HPDE6-E6E7 (cell line): ENCODE measurements at regions not wholly inside any gene's neighbourhood (a gene's known extent, or its start where the extent isn't known, plus 50 kb on each side); places are given as distances from the start of the nearest gene placed in this dataset.
"Not testable (repeated sequence)": the region's sequence is repeated elsewhere in the genome, so short reads cannot be mapped to it uniquely, and the experiment has no call there.

Source experiments
- DNase-seq: peaks from one replicate; pipeline ENCODE4 v3.0.0; 2011; ENCODE audit warnings: missing footprints; ENCODE audit errors: extremely low spot score

- DNase-seq: no peak
Measured at GRCh38 chr1:208717525-208717924, 473.3 kb upstream of the PLXNA2 start.

GRCh38 chr1:208722592-208722991, 478.4 kb upstream of the PLXNA2 start:
- DNase-seq: no peak

DNA sequence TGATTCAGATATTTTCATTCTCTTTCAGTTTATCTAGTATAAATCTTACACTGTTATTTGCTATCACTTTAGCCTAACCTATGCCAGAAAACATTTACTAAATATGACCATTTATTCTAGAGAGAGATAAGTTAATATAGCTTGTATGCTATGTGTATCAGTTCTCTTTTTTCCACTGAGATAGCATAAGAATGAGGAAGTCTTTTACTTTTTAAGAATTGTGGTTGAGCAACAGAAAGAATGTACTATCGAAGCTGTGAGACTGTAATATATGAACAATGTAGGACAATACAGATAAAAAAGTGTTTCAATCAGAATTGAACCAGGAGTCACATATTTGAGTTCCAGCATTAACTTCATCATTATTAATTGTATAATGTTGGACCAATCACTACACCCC, 479.9 kb upstream of the PLXNA2 start:
- DNase-seq: no peak

DNA sequence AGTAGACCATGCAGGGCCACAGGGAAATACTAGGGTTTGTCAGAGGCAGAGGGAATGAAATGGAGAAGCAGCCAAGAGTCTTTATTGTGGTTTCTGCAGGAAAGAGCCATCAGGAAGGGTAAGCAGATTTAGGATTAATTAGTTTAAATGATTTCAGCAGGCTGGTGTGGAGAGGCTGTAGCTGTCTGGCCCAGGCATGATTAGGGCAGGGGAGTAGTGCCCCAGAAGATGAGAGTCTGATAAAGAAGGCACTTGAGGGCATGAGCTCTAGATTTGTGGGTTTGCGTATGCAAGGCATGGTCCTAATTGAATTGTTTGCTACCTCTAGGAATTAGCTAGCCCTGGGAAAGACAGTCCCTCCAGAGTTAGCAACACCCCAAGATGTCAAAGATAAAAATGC, 484.6 kb upstream of the PLXNA2 start:
- no peak for DNase-seq

- DNase-seq: no peak
Measured at GRCh38 chr1:208731981-208732821, 488.0 kb upstream of the PLXNA2 start.

GRCh38 chr1:208737161-208737560, 493.0 kb upstream of the PLXNA2 start:
- DNase-seq: no peak

- DNase-seq: no peak
Measured at GRCh38 chr1:208737922-208738321, 493.7 kb upstream of the PLXNA2 start.

GRCh38 chr1:208739636-208740035, 495.5 kb upstream of the PLXNA2 start:
- DNase-seq: not testable (repeated sequence)

DNA sequence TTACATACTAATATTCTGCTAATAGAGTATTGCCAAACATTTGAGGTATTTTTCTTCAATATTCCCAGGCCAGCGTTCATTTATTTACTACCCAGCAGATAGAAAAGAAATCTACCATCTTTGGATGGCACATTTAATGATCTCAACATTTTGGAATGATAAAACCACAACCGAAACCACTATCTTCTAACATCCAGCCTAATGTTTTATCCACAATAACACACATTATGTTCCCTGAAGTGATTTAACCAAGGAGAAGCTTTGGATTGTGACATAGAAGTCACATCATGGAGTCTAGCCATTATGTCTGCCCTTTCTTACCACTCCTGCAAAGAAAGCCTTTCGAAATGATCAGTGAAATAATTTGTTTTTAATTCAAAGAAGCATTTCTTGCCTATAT, 497.1 kb upstream of the PLXNA2 start:
- no peak for DNase-seq

- no peak for DNase-seq
Measured at GRCh38 chr1:208743361-208743760, 499.2 kb upstream of the PLXNA2 start.

DNA sequence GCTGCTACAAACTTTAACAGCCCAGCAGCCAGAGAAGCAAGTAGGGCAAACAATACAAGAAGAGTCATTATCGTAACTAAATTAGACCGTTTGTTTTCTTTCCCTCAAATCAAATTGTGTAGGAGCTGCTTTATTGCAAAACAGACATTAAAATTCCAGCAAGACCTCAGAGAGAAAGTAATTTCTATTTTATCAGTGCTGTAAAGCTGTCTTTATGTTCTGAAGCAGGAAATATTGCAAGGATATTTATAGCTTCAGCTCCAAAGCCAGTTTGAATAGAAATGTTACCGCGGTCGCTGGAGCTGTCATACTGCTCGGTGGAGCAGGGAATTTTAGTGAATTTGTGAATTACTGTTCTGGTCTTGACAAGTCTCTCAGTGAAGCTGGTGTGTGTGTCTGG, 503.8 kb upstream of the PLXNA2 start:
- no peak for DNase-seq

- no peak for DNase-seq
Measured at GRCh38 chr1:208748387-208749165, 504.4 kb upstream of the PLXNA2 start.

DNA sequence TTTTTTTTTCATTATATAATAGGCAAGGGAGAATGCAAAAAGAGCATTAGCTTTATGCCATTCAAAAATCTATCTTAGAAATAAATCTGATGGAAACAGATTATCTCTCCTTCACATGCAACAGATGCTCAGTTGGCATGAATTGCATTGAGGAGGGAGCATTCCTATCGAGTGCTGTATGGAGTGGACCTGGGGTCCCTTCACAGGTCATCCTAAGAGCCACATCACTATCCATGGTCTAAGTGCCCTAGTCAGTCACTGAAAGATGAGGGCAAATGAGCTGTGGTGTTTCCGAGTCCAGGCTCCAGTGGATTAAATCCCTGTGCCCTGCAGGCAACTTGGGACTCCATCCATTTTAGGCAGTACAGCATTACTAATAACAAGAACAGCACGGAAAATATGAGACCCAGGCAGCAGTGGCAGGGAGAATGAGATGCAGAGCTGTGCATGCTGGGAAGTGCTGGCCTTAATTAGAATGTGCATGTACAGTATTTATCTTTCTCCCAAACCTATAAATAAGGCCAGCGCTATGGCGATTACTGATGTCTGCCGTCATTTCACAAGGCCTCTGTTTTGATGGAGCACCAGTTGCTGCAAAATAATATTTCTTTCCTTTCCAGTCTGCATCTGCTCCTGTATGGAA, 512.3 kb upstream of the PLXNA2 start:
- DNase-seq: no peak

- no peak for DNase-seq
Measured at GRCh38 chr1:208757846-208758245, 513.7 kb upstream of the PLXNA2 start.

- DNase-seq: no peak
Measured at GRCh38 chr1:208759255-208759654, 515.1 kb upstream of the PLXNA2 start.

DNA sequence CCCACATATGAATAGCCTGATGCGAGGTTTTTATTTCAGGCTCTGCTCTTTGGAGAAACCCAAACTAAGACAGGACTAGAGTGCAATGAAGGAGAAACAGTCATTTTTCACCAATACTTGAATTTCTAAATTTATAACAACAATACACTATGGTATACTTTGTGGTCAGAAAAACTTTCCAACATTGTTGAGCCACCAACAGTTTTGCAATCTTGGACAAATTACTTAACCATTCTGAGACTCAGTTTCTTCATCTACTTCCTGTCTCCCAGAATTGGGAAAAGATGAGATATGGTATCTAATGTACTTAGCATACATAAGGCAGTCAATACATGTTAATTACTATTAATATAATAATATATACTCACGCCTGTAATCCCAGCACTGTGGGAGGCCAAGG, 519.8 kb upstream of the PLXNA2 start:
- no peak for DNase-seq

GRCh38 chr1:208766832-208767231, 522.6 kb upstream of the PLXNA2 start:
- DNase-seq: no peak

DNA sequence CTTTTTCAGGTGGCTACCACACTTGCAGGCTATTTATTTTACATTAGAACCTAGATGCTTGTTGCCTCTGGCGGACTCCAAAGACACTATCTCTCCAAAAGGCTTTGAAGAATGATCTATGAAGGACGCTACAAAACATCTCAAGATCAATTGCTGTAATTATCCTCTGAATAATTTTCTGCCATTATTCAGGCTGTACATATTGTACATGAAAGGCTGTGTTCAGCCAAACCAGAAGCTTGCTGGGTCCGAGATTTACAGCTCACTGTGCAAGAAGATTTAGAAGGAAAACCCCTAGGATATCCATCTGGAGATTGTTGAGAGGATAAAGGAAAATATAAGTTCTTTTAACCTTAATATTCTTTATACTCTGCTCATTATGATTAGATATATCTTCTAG, 523.6 kb upstream of the PLXNA2 start:
- no peak for DNase-seq

DNA sequence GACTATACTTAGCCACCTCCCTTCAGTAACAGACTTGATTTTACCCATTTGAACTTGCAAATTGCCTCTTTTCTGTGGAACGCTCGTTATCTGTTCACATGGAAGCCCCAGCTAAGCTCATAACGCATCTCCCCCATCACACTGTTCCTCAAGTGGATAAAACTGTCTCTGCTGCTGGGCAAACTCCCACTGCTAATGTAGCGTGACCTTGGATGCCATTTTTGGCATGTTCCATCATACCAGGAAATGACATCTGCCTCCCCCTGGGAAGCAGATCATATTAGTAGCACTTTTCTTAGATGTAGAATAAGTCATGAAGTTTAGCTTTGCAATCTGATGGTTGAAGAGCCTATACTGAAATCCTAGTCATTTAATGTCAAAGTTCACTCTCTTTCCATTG, 528.7 kb upstream of the PLXNA2 start:
- no peak for DNase-seq

- no peak for DNase-seq
Measured at GRCh38 chr1:208775841-208776240, 531.7 kb upstream of the PLXNA2 start.

- no peak for DNase-seq
Measured at GRCh38 chr1:208778417-208778816, 534.2 kb upstream of the PLXNA2 start.

- DNase-seq: no peak
Measured at GRCh38 chr1:208781391-208782045, 537.3 kb upstream of the PLXNA2 start.
